ENCODE measurements at regions not wholly inside any gene's neighbourhood (a gene's known extent, or its start where the extent isn't known, plus 50 kb on each side); places are given as distances from the start of the nearest gene placed in this dataset.

GRCh38 chr6:109304284-109305015 lies 77.8 kb downstream of the CD164 start:
- Histone ChIP-seq H3K4me1 (ENCODE audit: control insufficient read depth in 2 of 2, insufficient read depth in 1 of 2, low read depth in 1 of 2, low read length in 2 of 2) (peaks cover 0 to 4% of the 10 kb centered on the region in 2 donors), H3K79me1 (ENCODE audit: low read depth, low read length) (no peaks in the 10 kb centered on the region), H3K9ac (ENCODE audit: low read depth, low read length, poor library complexity) (no peak overlapping the region), H4K91ac (ENCODE audit: low read depth, low read length, poor library complexity) (no peak overlapping the region), H2BK120ac (ENCODE audit: low read depth, low read length) (no peak overlapping the region), H3K27ac (replicated peaks; ENCODE audit: low read length) (no peak overlapping the region), H3K9me3 (replicated peaks in 1 of 2; ENCODE audit: control insufficient read depth in 2 of 2, insufficient read depth in 1 of 2, low read depth in 1 of 2, low read length in 2 of 2) (no peaks in the 10 kb centered on the region), H3K14ac (ENCODE audit: low read length) (no peak overlapping the region), H3K36me3 (replicated peaks in 1 of 2; ENCODE audit: control insufficient read depth in 2 of 2, insufficient read depth in 2 of 2, low read length in 2 of 2) (no peaks in the 10 kb centered on the region), H3K23ac (ENCODE audit: low read depth, low read length, poor library complexity) (no peak overlapping the region), H2AFZ (ENCODE audit: low read length) (no peak overlapping the region), H3K4ac (ENCODE audit: low read length) (no peak overlapping the region), H4K8ac (ENCODE audit: low read depth, low read length) (no peak overlapping the region), H2AK5ac (ENCODE audit: low read depth, low read length) (no peak overlapping the region), H2BK15ac (ENCODE audit: low read length) (no peak overlapping the region), H3K18ac (ENCODE audit: low read length) (no peak overlapping the region), H2BK12ac (ENCODE audit: low read length) (no peak overlapping the region), H3K4me3 (ENCODE audit: low read length in 2 of 2) (no peak overlapping the region), H3K27me3 (ENCODE audit: control insufficient read depth in 3 of 3, insufficient read depth in 3 of 3, low read depth in 1 of 3, low read length in 3 of 3) (peaks cover 0 to 2% (median 0%) of the 10 kb centered on the region in 3 experiments), H2BK5ac (ENCODE audit: low read length) (no peak overlapping the region), H3K4me2 (ENCODE audit: insufficient read depth, low read length, poor library complexity, severe bottlenecking) (no peak overlapping the region)
- WGBS, 2 donors (ENCODE audit: extremely low coverage in 2 of 2, insufficient read length in 2 of 2, insufficient replicate concordance in 1 of 2), result no CpG with 5 or more reads among the region's 3 CpGs
- no peak for DNase-seq (ENCODE audit: low spot score)

- H3K18ac ChIP-seq (ENCODE audit: low read length), result no peak overlapping the region
- no peak overlapping the region for H3K4me2 ChIP-seq (ENCODE audit: insufficient read depth, low read length, poor library complexity, severe bottlenecking)
- H2BK120ac ChIP-seq (ENCODE audit: low read depth, low read length), result no peak overlapping the region
- no peak overlapping the region for H2AK5ac ChIP-seq (ENCODE audit: low read depth, low read length)
- peaks cover 0 to 4% (median 0%) of the 10 kb centered on the region in 3 experiments for H3K27me3 ChIP-seq (ENCODE audit: control insufficient read depth in 3 of 3, insufficient read depth in 3 of 3, low read depth in 1 of 3, low read length in 3 of 3)
- no peak overlapping the region for H4K91ac ChIP-seq (ENCODE audit: low read depth, low read length, poor library complexity)
- H2BK12ac ChIP-seq (ENCODE audit: low read length), result no peak overlapping the region
- no peak overlapping the region for H3K14ac ChIP-seq (ENCODE audit: low read length)
- no peak overlapping the region for H3K4me3 ChIP-seq (ENCODE audit: low read length in 2 of 2)
- DNase-seq (ENCODE audit: low spot score), result no peak
- H3K36me3 ChIP-seq (replicated peaks in 1 of 2; ENCODE audit: control insufficient read depth in 2 of 2, insufficient read depth in 2 of 2, low read length in 2 of 2), result no peaks in the 10 kb centered on the region
- H2BK5ac ChIP-seq (ENCODE audit: low read length), result no peak overlapping the region
- no peak overlapping the region for H3K4ac ChIP-seq (ENCODE audit: low read length)
- H3K23ac ChIP-seq (ENCODE audit: low read depth, low read length, poor library complexity), result no peak overlapping the region
- H3K4me1 ChIP-seq (ENCODE audit: control insufficient read depth in 2 of 2, insufficient read depth in 1 of 2, low read depth in 1 of 2, low read length in 2 of 2), result peaks cover 0 to 4% of the 10 kb centered on the region in 2 donors
- no peak overlapping the region for H2AFZ ChIP-seq (ENCODE audit: low read length)
- H3K9me3 ChIP-seq (replicated peaks in 1 of 2; ENCODE audit: control insufficient read depth in 2 of 2, insufficient read depth in 1 of 2, low read depth in 1 of 2, low read length in 2 of 2), result no peaks in the 10 kb centered on the region
- no CpG with 5 or more reads among the region's 6 CpGs for WGBS, 2 donors (ENCODE audit: extremely low coverage in 2 of 2, insufficient read length in 2 of 2, insufficient replicate concordance in 1 of 2)
- no peak overlapping the region for H3K27ac ChIP-seq (replicated peaks; ENCODE audit: low read length)
- no peak overlapping the region for H4K8ac ChIP-seq (ENCODE audit: low read depth, low read length)
- H3K79me1 ChIP-seq (ENCODE audit: low read depth, low read length), result no peaks in the 10 kb centered on the region
- H2BK15ac ChIP-seq (ENCODE audit: low read length), result no peak overlapping the region
- no peak overlapping the region for H3K9ac ChIP-seq (ENCODE audit: low read depth, low read length, poor library complexity)
These were observed 78.5 kb downstream of the CD164 start for GRCh38 chr6:109303640-109304283.

- Histone ChIP-seq H4K91ac (ENCODE audit: low read depth, low read length, poor library complexity) (no peak overlapping the region), H3K36me3 (replicated peaks in 1 of 2; ENCODE audit: control insufficient read depth in 2 of 2, insufficient read depth in 2 of 2, low read length in 2 of 2) (no peaks in the 10 kb centered on the region), H3K18ac (ENCODE audit: low read length) (no peak overlapping the region), H3K23ac (ENCODE audit: low read depth, low read length, poor library complexity) (no peak overlapping the region), H2BK5ac (ENCODE audit: low read length) (no peak overlapping the region), H3K4me3 (ENCODE audit: low read length in 2 of 2) (no peak overlapping the region), H3K9ac (ENCODE audit: low read depth, low read length, poor library complexity) (no peak overlapping the region), H2AK5ac (ENCODE audit: low read depth, low read length) (no peak overlapping the region), H3K4me2 (ENCODE audit: insufficient read depth, low read length, poor library complexity, severe bottlenecking) (no peak overlapping the region), H3K79me1 (ENCODE audit: low read depth, low read length) (no peaks in the 10 kb centered on the region), H2AFZ (ENCODE audit: low read length) (no peak overlapping the region), H3K14ac (ENCODE audit: low read length) (no peak overlapping the region), H2BK120ac (ENCODE audit: low read depth, low read length) (no peak overlapping the region), H3K4ac (ENCODE audit: low read length) (no peak overlapping the region), H2BK15ac (ENCODE audit: low read length) (no peak overlapping the region), H3K9me3 (replicated peaks in 1 of 2; ENCODE audit: control insufficient read depth in 2 of 2, insufficient read depth in 1 of 2, low read depth in 1 of 2, low read length in 2 of 2) (no peaks in the 10 kb centered on the region), H4K8ac (ENCODE audit: low read depth, low read length) (no peak overlapping the region), H3K4me1 (ENCODE audit: control insufficient read depth in 2 of 2, insufficient read depth in 1 of 2, low read depth in 1 of 2, low read length in 2 of 2) (peaks cover 0 to 4% of the 10 kb centered on the region in 2 donors), H3K27me3 (ENCODE audit: control insufficient read depth in 3 of 3, insufficient read depth in 3 of 3, low read depth in 1 of 3, low read length in 3 of 3) (peaks cover 0 to 4% (median 0%) of the 10 kb centered on the region in 3 experiments), H3K27ac (replicated peaks; ENCODE audit: low read length) (no peak overlapping the region), H2BK12ac (ENCODE audit: low read length) (no peak overlapping the region)
- no CpG with 5 or more reads among the region's 4 CpGs for WGBS, 2 donors (ENCODE audit: extremely low coverage in 2 of 2, insufficient read length in 2 of 2, insufficient replicate concordance in 1 of 2)
- no peak for DNase-seq (ENCODE audit: low spot score)
These were observed 79.1 kb downstream of the CD164 start for GRCh38 chr6:109303164-109303563.

GRCh38 chr6:109302176-109302575 lies 80.1 kb downstream of the CD164 start:
- Histone ChIP-seq H2BK5ac (ENCODE audit: low read length) (no peak overlapping the region), H3K27ac (replicated peaks; ENCODE audit: low read length) (no peak overlapping the region), H3K27me3 (ENCODE audit: control insufficient read depth in 3 of 3, insufficient read depth in 3 of 3, low read depth in 1 of 3, low read length in 3 of 3) (peaks cover 0 to 4% (median 0%) of the 10 kb centered on the region in 3 experiments), H3K79me1 (ENCODE audit: low read depth, low read length) (no peaks in the 10 kb centered on the region), H2BK15ac (ENCODE audit: low read length) (no peak overlapping the region), H3K23ac (ENCODE audit: low read depth, low read length, poor library complexity) (no peak overlapping the region), H3K14ac (ENCODE audit: low read length) (no peak overlapping the region), H4K8ac (ENCODE audit: low read depth, low read length) (no peak overlapping the region), H3K36me3 (replicated peaks in 1 of 2; ENCODE audit: control insufficient read depth in 2 of 2, insufficient read depth in 2 of 2, low read length in 2 of 2) (no peaks in the 10 kb centered on the region), H2AK5ac (ENCODE audit: low read depth, low read length) (no peak overlapping the region), H2BK12ac (ENCODE audit: low read length) (no peak overlapping the region), H2AFZ (ENCODE audit: low read length) (no peak overlapping the region), H4K91ac (ENCODE audit: low read depth, low read length, poor library complexity) (no peak overlapping the region), H3K4me3 (ENCODE audit: low read length in 2 of 2) (no peak overlapping the region), H3K9me3 (replicated peaks in 1 of 2; ENCODE audit: control insufficient read depth in 2 of 2, insufficient read depth in 1 of 2, low read depth in 1 of 2, low read length in 2 of 2) (no peaks in the 10 kb centered on the region), H3K4me1 (ENCODE audit: control insufficient read depth in 2 of 2, insufficient read depth in 1 of 2, low read depth in 1 of 2, low read length in 2 of 2) (peaks cover 4% of the 10 kb centered on the region in 2 donors), H3K9ac (ENCODE audit: low read depth, low read length, poor library complexity) (no peak overlapping the region), H2BK120ac (ENCODE audit: low read depth, low read length) (no peak overlapping the region), H3K4ac (ENCODE audit: low read length) (no peak overlapping the region), H3K18ac (ENCODE audit: low read length) (no peak overlapping the region), H3K4me2 (ENCODE audit: insufficient read depth, low read length, poor library complexity, severe bottlenecking) (no peak overlapping the region)
- WGBS, 2 donors (ENCODE audit: extremely low coverage in 2 of 2, insufficient read length in 2 of 2, insufficient replicate concordance in 1 of 2), result no CpG with 5 or more reads among the region's 4 CpGs
- no peak for DNase-seq (ENCODE audit: low spot score)

All from neuronal stem cell (in vitro differentiated cells).